ENCODE measurements at regions not wholly inside any gene's neighbourhood (a gene's known extent, or its start where the extent isn't known, plus 50 kb on each side); places are given as distances from the start of the nearest gene placed in this dataset.
A peak's percentile ranks its signal among the peaks of the same experiment; 100 is the strongest.

DNA sequence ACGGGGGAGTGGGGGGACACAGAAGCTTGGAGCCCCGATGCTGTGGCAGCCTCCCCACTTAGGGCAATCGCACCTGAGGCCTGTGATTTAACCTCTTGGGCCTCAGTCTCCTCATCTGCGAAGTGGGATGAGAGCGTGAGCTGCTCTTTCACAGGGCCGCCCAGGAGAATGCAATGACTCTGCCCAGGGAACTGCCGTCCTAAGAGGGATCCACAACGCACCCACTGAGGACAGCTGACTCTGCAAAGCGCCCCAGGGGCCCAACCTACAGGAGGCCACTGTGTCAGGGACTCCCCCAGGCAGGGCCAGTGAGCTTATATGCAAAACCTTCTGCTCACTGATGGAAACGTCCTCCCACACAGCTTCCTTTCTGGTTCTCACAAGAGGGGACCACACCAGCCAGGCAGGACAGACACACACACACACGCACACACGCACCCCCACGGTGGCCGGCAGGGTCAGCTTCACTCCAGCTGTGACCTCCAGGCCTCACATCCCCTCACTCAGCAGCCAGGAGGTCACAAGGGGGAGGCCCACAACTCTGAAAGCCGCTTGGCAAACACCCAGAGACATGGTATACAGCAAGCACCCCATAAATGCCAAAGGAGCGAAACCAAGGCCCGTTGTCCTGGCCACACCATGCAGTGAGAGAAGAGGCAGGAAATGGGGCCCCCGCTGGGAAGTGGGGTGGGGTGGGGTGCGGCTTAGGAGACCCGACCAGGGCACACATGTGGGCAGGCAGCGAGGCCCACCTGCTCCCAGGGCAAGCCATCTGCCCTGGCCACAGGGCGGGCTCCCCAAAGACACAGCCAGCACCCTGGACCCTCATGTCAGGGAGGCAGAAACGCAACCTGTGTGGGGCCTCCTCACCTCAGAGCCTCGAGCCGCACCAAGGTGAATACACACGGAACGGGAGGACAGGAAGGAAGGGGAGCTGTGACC is 73.3 kb downstream of the NCOR2 start:
- DNase-seq (ENCODE audit: low spot score) (no peak), ATAC-seq (no peak)
- Mint-ChIP-seq H3K27ac (peak overlapping the region; percentile 62; the same call in 1 of the 2 replicates), H3K9me3 (no peaks in the 10 kb centered on the region), H3K27me3 (ENCODE audit: low read depth) (no peaks in the 10 kb centered on the region), H3K4me3 (no peak overlapping the region), H3K4me1 (peaks cover 21% of the 10 kb centered on the region), H3K36me3 (peaks cover 7% of the 10 kb centered on the region; the same call in 1 of the 2 replicates)
- TF ChIP-seq, protein P1, sequence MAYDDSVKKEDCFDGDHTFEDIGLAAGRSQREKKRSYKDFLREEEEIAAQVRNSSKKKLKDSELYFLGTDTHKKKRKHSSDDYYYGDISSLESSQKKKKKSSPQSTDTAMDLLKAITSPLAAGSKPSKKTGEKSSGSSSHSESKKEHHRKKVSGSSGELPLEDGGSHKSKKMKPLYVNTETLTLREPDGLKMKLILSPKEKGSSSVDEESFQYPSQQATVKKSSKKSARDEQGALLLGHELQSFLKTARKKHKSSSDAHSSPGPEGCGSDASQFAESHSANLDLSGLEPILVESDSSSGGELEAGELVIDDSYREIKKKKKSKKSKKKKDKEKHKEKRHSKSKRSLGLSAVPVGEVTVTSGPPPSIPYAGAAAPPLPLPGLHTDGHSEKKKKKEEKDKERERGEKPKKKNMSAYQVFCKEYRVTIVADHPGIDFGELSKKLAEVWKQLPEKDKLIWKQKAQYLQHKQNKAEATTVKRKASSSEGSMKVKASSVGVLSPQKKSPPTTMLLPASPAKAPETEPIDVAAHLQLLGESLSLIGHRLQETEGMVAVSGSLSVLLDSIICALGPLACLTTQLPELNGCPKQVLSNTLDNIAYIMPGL (CRISPR knock-in tag; IDR thresholded peaks at IDR 0.05), result no peak
- TF ChIP-seq ATF1 (CRISPR knock-in tag; IDR thresholded peaks at IDR 0.05) (no peak), CREB1 (CRISPR knock-in tag; IDR thresholded peaks at IDR 0.05) (no peak), ZNF219 (CRISPR knock-in tag; IDR thresholded peaks at IDR 0.05; ENCODE audit: borderline replicate concordance) (no peak), SMAD3 (CRISPR knock-in tag; IDR thresholded peaks at IDR 0.05; ENCODE audit: borderline replicate concordance) (no peak), HMGA2 (CRISPR knock-in tag; IDR thresholded peaks at IDR 0.05) (no peak), PRRX2 (CRISPR knock-in tag; IDR thresholded peaks at IDR 0.05) (no peak), MXD4 (CRISPR knock-in tag; IDR thresholded peaks at IDR 0.05; ENCODE audit: borderline replicate concordance) (no peak), ESRRA (CRISPR knock-in tag; IDR thresholded peaks at IDR 0.05; ENCODE audit: borderline replicate concordance) (no peak), GRHL2 (CRISPR knock-in tag; IDR thresholded peaks at IDR 0.05; ENCODE audit: insufficient replicate concordance, severe bottlenecking) (no peak), EMX1 (CRISPR knock-in tag; IDR thresholded peaks at IDR 0.05) (no peak), JAZF1 (CRISPR knock-in tag; IDR thresholded peaks at IDR 0.05) (no peak), IRF2 (CRISPR knock-in tag; IDR thresholded peaks at IDR 0.05; ENCODE audit: borderline replicate concordance, low read depth) (no peak), TEAD1 (CRISPR knock-in tag; IDR thresholded peaks at IDR 0.05) (no peak)
- TF ChIP-seq, protein P2, sequence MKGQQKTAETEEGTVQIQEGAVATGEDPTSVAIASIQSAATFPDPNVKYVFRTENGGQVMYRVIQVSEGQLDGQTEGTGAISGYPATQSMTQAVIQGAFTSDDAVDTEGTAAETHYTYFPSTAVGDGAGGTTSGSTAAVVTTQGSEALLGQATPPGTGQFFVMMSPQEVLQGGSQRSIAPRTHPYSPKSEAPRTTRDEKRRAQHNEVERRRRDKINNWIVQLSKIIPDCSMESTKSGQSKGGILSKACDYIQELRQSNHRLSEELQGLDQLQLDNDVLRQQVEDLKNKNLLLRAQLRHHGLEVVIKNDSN (CRISPR knock-in tag; IDR thresholded peaks at IDR 0.05), result no peak
- TF ChIP-seq, protein P3, sequence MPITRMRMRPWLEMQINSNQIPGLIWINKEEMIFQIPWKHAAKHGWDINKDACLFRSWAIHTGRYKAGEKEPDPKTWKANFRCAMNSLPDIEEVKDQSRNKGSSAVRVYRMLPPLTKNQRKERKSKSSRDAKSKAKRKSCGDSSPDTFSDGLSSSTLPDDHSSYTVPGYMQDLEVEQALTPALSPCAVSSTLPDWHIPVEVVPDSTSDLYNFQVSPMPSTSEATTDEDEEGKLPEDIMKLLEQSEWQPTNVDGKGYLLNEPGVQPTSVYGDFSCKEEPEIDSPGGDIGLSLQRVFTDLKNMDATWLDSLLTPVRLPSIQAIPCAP (CRISPR knock-in tag; IDR thresholded peaks at IDR 0.05), result no peak
- TF ChIP-seq, protein P4, sequence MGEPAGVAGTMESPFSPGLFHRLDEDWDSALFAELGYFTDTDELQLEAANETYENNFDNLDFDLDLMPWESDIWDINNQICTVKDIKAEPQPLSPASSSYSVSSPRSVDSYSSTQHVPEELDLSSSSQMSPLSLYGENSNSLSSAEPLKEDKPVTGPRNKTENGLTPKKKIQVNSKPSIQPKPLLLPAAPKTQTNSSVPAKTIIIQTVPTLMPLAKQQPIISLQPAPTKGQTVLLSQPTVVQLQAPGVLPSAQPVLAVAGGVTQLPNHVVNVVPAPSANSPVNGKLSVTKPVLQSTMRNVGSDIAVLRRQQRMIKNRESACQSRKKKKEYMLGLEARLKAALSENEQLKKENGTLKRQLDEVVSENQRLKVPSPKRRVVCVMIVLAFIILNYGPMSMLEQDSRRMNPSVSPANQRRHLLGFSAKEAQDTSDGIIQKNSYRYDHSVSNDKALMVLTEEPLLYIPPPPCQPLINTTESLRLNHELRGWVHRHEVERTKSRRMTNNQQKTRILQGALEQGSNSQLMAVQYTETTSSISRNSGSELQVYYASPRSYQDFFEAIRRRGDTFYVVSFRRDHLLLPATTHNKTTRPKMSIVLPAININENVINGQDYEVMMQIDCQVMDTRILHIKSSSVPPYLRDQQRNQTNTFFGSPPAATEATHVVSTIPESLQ (CRISPR knock-in tag; IDR thresholded peaks at IDR 0.05), result no peak
- TF ChIP-seq, protein P5, sequence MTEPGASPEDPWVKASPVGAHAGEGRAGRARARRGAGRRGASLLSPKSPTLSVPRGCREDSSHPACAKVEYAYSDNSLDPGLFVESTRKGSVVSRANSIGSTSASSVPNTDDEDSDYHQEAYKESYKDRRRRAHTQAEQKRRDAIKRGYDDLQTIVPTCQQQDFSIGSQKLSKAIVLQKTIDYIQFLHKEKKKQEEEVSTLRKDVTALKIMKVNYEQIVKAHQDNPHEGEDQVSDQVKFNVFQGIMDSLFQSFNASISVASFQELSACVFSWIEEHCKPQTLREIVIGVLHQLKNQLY (CRISPR knock-in tag; IDR thresholded peaks at IDR 0.05), result no peak
- ChIA-PET POLR2A (no interaction called here), CTCF (interaction anchor here (0.7 kb wide), 1 partner anchor 85 kb away, joined by 3 read pairs; no protein-coding TSS in a partner anchor)

Measured in WTC11 (cell line).